Stimulated activated CD4-positive, alpha-beta T cell treated with anti-CD3 and anti-CD28 coated beads, Interleukin-2, amount 100 ng/mL, for 24 hours (primary cell): ENCODE measurements at regions not wholly inside any gene's neighbourhood (a gene's known extent, or its start where the extent isn't known, plus 50 kb on each side); places are given as distances from the start of the nearest gene placed in this dataset.

Experiments used
- DNase-seq, 2 donors: peaks; one replicate each; pipeline ENCODE4 v3.0.0-alpha.2; 2020

GRCh38 chr6:1554141-1554475 is 55.6 kb upstream of the FOXC1 start:
- DNase-seq: no peak

GRCh38 chr6:1554476-1555310 is 55.0 kb upstream of the FOXC1 start:
- DNase-seq: peak; percentile 69 to 83

GRCh38 chr6:1558388-1558787 is 51.3 kb upstream of the FOXC1 start:
- no peak for DNase-seq
